NCI-H2107 treated with DMSO at 0.1 percent for 48 hours (cell line): ENCODE measurements at regions not wholly inside any gene's neighbourhood (a gene's known extent, or its start where the extent isn't known, plus 50 kb on each side); places are given as distances from the start of the nearest gene placed in this dataset.
"Not testable (repeated sequence)": the region's sequence is repeated elsewhere in the genome, so short reads cannot be mapped to it uniquely, and the experiment has no call there.

Source experiments
- DNase-seq: peaks from one replicate; lab custom pipeline; 2025; ENCODE audit not compliant: unreplicated experiment; lab: John Stamatoyannopoulos, UW

GRCh38 chr16:77060614-77061013 lies 130.4 kb upstream of the MON1B start:
- DNase-seq = no peak

- no peak for DNase-seq
These were observed 127.9 kb upstream of the MON1B start for GRCh38 chr16:77062878-77063675.

GRCh38 chr16:77063676-77064016 lies 127.3 kb upstream of the MON1B start:
- DNase-seq = no peak

GRCh38 chr16:77064037-77064436 lies 127.0 kb upstream of the MON1B start:
- no peak for DNase-seq

GRCh38 chr16:77066896-77067496 lies 124.0 kb upstream of the MON1B start:
- DNase-seq = no peak

- DNase-seq = no peak
These were observed 123.1 kb upstream of the MON1B start for GRCh38 chr16:77067900-77068299.

- no peak for DNase-seq
These were observed 122.6 kb upstream of the MON1B start for GRCh38 chr16:77068402-77068801.

GRCh38 chr16:77069929-77070328 lies 121.1 kb upstream of the MON1B start:
- no peak for DNase-seq

- no peak for DNase-seq
These were observed 120.3 kb upstream of the MON1B start for GRCh38 chr16:77070683-77071082.

GRCh38 chr16:77076839-77077238 lies 114.2 kb upstream of the MON1B start:
- DNase-seq = no peak

- no peak for DNase-seq
These were observed 113.6 kb upstream of the MON1B start for GRCh38 chr16:77077256-77077922.

- DNase-seq = no peak
These were observed 105.0 kb upstream of the MON1B start for GRCh38 chr16:77085981-77086380.

- no peak for DNase-seq
These were observed 100.9 kb upstream of the MON1B start for GRCh38 chr16:77090062-77090461.

GRCh38 chr16:77093309-77093708 lies 97.7 kb upstream of the MON1B start:
- no peak for DNase-seq

- DNase-seq = no peak
These were observed 97.0 kb upstream of the MON1B start for GRCh38 chr16:77093999-77094398.

GRCh38 chr16:77111056-77111565 lies 79.9 kb upstream of the MON1B start:
- no peak for DNase-seq

- DNase-seq = no peak
These were observed 78.2 kb upstream of the MON1B start for GRCh38 chr16:77112746-77113145.

- DNase-seq = no peak
These were observed 77.2 kb upstream of the MON1B start for GRCh38 chr16:77113835-77114234.

- not testable (repeated sequence) for DNase-seq
These were observed 76.6 kb upstream of the MON1B start for GRCh38 chr16:77114361-77114760.

- DNase-seq = no peak
These were observed 74.1 kb upstream of the MON1B start for GRCh38 chr16:77116856-77117255.

- DNase-seq = no peak
These were observed 73.3 kb upstream of the MON1B start for GRCh38 chr16:77117707-77118106.

- no peak for DNase-seq
These were observed 59.6 kb upstream of the MON1B start for GRCh38 chr16:77131398-77131797.
